ENCODE measurements at regions not wholly inside any gene's neighbourhood (a gene's known extent, or its start where the extent isn't known, plus 50 kb on each side); places are given as distances from the start of the nearest gene placed in this dataset.

DNA sequence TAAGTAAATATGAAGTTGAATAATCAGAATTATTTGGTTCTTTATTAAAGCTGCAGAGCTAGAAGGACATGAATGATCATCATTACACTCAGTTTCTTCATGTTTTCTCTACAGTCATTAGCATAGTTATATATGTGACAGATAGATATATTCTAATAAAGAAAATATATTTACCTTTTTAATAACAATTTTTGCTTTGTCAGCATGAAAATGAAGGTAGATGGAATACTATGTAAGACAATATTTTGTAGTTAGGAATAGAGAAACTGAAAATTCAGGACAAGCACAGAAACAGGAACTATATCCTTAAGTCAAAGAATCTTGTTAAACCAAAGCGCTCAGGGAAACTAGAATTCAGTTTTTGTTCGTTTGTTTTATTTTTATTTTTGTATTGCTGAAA, 649.9 kb upstream of the NRXN1 start:
- no peak for DNase-seq (ENCODE audit: low read depth)

DNA sequence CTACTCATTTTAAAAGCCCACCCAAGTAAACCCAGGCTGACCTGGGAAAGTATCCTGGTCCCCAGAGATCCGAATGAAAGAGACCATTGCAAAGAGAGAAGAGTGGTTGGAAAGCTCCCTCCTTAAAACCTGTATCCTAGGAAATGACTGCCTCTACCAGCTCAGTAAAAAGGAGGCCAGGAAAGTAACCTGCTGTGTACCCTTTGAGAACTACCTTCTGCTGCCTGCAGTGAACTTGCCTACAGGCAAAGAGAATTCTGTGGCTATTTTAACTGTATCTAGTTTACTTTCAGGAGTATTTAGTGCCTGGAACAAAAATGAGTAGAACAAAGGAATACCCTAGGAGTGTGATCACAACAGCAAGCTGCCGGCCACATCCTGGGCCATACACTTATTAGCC, 641.7 kb upstream of the NRXN1 start:
- DNase-seq (ENCODE audit: low read depth): no peak

DNA sequence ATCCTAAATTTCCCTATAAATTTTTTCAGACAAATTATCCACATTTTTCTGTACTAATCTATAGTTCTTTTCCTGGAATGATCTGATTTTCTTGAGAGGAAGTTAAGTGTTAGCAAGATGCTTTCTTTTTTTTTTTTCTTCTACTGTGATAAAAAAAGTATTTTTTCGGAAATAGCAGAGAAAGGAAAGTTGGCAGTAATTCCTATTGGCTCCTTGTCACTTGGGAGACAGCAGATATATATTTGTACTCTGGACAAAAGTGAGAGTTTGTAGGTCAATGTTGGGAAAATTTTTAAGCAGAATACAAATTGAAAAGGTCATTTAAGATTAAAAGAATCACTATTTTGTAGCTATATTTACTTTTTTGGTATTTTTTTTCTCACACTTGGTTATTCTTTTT, 635.7 kb upstream of the NRXN1 start:
- no peak for DNase-seq (ENCODE audit: low read depth)

DNA sequence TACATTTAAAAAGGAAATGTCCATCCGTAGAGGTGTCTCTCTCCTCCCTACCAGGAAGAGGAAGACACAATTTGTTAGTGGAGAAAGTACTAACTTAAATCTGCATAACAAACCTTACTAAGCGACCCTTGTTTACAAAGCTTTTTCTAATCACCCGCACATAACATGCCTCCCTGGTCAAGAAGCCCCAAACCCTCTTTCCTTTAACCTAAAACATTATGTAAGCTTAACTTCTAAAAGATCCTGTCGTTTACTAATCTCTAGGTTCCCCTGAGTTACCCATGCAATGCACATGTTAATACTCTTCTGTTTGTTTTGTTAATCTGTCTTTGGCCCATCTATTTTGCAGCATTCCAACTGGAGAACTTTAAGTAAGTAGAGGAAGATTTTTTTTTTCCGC, 630.3 kb upstream of the NRXN1 start:
- no peak for DNase-seq (ENCODE audit: low read depth)

DNA sequence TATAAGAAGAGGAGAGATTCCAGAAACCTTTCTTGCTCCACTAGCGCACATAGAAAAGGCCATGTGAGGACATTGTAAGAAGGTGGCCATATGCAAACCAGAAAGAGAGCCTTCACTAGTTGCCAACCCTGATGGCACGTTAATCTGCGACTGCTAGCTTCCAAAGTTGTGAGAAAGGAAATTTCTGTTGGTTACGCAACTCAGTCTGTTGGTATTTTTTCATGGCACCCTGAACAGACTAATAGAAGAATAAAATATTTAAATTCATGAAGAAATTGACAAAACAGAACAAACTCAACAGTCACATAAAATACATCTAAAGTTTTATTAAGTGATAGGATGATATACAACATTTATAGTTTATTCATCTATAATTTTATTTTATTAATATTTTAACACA, 625.9 kb upstream of the NRXN1 start:
- DNase-seq (ENCODE audit: low read depth): no peak

DNA sequence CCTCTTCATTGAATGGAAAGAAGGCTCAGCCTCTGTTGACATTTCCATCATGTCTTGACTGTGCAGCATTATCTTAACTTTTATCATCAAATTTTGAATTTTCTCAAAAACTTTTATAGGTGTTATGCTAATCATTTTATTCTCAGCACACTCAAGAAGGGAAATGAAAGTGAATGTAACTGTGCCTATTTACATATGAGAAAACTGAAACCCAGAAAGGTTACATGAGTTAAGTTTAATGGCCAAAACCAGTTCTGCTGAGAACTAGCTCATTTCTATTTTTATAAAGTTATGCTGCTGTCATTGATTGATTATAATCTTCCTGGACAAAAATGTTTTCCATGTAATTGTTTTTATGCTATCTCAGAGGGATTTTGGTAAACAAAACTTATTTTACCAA, 618.8 kb upstream of the NRXN1 start:
- DNase-seq (ENCODE audit: low read depth): no peak

DNA sequence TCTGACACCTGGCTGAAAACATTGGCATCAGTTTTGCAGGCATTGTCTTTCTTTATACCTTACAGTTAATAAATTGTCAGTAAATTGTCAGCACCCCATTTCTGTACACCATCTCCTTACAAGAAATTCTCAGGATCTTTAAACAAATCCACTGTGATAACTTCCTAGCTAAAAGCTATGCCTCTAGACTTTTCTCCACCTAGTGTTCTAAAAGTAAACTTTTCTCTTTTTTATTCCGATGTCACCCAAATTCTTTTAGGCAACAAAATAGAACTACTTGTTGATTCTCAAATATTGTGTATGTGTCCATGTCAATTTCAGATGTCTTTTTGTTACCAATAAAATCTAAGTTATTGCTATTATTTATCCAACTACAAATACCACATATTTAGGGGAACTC, 617.4 kb upstream of the NRXN1 start:
- no peak for DNase-seq (ENCODE audit: low read depth)

DNA sequence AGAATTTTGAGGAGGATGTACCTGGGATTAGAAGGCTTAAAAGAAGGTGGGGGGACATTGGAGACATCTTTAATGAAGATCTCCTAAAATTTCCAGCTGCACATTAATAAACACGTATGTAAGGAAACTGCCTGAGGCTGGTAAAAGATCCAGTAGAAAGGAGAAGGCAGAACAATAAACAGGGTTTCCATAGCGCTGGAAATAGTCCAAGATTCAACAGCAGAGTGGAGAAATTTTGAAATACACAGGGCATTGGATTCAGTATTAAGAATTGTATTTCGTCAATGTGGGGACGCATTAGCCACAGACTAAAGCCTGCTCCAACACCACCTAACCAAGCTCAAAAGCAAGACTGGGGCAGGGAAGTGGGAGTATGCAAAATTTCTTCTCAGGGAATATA, 606.9 kb upstream of the NRXN1 start:
- no peak for DNase-seq (ENCODE audit: low read depth)

DNA sequence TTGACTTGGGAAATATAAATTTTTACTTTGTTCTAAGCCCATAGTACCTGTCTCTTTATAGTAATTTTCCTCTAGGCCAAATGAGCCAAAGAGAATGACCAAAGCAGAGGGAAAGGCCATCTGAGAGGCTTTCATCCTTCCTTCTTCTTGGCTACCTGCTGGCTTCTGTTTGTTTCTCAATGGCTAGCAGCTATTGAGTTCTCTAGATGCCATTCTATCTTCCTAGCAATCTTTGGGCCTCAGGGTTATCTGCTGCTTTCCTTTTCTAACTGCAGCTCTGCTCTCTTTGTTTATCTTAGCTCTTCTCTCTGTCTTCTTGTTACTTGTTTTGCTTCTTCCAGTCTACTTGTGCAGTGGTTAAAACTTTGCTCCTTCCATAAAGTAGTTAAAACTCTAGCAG, 601.1 kb upstream of the NRXN1 start:
- DNase-seq (ENCODE audit: low read depth): no peak

DNA sequence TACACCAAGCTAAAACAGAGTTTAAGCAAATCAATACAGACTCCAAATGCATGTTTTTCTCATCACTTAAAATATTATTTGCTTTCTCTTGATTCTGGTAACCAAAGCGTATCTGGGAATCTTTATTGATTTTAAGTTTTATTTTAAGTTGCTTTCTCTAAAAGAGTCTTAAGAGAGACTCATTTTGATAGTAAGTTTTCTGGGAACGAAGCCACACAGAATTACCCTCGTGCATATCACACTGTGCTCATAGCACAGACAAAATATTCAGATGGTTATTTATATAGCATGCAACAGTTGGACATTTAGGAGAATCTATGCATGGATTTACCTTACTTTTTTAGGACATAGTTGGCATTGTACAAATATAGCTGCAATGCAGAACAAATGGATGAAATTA, 597.5 kb upstream of the NRXN1 start:
- no peak for DNase-seq (ENCODE audit: low read depth)

DNA sequence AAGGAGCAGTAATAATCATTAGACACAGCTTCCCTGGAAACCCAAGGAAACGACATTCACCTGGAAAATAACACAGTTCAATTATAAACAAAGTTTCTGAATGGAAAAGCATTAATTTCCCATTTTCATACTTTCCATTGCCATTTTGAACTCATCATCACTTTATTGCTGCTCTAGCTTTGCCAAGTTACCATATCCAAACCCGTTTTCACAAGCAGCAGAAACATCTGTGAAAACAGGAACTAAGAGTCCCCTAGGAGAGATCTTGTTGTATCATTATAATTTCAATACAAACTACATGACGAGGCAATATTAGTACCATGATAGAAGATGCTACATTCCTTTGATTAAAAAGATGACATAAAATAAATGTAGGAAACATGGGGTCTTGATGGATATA, 597.0 kb upstream of the NRXN1 start:
- DNase-seq (ENCODE audit: low read depth): no peak

DNA sequence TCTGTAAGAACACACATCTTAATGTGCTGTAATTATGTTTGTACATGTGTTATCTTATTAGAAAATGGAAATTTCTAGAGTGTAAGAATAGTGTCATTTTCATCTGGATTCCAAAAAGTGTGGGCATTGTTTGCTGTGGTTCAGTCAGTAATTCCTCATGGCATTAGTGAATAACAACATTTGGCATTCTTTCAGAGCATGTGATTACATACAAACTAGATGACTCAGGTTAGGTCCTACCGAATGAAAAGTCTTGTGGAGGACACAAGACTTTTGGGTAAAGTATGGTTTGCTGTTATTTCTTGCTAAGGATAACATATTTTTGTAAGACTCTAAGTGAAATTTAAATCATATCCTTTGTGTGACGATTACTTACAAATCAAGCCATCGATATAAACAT, 593.1 kb upstream of the NRXN1 start:
- DNase-seq (ENCODE audit: low read depth): peak; percentile 8

DNA sequence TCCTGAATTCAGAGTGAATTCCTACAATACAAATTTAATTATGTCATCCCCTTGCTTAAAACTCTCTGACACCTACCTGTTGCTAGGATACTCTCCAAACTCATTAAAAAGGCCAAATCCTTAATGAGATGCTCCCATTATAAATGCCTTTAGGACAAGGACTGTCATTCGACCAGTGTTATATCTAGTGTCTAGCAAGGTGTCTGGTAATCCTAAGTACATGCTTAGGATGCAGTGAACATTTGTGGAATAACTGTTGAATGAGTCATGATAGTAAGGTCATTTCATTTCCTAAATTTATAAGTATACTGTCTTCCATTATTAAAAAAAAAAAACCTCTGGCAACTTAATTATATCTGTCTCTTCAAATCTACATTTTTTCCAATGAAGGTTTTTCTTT, 588.9 kb upstream of the NRXN1 start:
- DNase-seq (ENCODE audit: low read depth): no peak

DNA sequence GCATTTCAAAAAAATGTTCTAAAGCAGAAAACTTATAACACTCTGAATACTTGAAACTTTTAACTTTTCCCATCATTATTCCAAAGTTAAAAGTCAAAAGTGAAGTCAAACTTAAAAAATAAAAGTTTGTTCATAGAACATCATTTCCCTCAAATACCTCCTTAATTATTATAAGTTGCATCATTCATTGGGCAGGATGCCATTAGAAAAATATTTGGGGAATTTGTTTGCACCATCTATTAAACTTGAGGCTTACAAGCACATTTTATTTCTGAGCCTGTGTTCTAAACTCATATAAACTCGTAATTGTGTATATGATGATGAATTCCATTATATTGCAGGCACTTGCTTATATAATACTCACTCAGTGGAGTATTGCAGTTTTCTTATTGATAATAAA, 588.0 kb upstream of the NRXN1 start:
- DNase-seq (ENCODE audit: low read depth): no peak

DNA sequence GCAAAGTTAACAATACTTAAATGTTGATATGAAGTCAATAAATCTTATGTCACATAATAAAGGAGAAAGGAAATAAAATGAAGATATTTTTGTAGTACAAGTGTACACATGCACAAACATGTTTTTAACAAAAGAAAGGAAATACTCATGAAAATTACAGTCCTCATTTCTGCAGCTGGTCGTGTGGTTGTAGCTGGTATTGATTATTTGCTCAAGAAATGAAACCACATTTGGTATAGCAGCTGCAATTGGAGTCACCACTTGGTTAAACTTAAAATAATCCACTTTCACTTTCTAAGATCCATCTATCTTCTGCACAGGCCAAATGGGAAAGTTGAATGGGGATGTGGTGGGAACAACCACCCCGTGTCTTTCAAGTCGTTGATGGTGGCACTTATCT, 580.5 kb upstream of the NRXN1 start:
- no peak for DNase-seq (ENCODE audit: low read depth)

DNA sequence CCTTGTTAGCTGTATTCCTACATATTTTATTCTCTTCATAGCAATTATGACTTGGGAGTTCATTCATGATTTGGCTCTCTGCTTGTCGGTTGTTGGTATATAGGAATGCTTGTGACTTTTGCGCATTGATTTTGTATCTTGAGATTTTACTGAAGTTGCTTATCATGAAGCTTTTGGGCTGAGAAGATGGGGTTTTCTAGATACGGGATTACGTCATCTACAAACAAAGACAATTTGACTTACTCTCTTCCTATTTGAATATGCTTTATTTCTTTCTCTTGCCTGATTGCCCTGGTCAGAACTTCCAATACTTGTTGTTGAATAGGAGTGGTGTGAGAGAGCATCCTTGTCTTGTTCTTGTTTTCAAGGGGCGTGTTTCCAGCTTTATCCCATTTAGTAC, 569.8 kb upstream of the NRXN1 start:
- DNase-seq (ENCODE audit: low read depth): no peak

DNA sequence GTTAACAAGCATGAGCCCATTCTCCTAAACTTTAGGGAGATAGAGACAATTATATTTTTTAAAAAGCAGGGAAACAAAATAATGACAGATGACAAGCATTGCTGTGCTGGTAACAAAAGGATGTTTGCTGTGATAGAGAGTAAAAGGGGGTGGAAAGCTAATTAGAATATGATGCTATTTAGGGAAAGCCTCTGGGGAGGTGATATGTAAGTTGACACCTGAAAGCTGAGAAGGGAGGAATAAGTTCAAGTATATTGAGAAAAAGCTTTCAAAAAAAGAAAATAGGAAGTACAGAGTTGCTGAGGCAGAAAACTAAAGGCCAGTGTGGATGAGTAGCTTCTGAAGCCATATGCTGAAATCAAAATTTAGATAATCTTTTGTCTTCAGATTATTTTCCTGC, 565.2 kb upstream of the NRXN1 start:
- no peak for DNase-seq (ENCODE audit: low read depth)

DNA sequence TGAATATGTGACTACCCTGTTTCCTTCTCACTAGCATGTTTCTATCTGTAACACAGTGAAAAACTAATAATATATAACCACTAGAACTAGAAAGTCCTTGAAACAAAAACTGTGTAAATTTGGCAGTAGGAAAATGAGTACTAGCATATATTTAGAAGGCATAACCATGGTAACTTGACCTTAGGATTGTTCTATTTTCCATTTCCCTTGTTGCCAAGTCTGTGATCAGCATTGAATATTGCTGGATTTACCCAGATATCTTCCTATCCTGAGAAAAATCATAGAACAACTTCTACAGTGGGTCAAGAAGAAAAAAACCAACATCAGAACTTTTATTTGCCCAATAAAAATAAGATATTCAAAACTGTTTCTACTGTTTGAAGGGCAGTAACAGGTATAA, 563.9 kb upstream of the NRXN1 start:
- no peak for DNase-seq (ENCODE audit: low read depth)

DNA sequence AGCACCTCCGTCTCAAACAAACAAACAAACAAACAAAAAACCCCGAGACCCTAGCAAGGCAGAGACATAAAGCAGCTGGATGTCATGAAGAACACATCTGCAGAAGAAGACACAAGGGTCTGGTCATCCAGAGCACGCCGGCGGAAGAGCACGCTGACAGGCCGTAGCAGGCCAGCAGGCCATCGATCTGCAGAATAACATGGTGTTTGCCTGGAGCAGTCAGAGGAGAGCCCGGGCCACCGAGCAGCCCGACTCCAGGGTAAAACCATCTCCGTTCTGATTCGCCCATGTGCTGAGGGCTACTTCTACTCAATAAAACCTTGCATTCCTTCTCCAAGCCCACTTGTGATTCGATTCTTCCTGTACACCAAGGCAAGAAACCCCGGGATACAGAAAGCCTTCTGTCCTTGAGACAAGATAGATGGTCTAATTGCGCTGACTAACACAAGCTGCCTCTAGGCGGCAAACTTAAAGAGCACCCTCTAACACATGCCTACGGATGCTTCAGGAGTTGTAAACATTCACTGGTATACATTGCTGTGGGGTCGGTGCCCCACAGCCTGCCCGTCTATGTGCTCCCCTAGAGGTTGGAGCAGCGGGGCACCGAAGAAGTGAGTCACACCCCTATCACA, 549.8 kb upstream of the NRXN1 start:
- no peak for DNase-seq (ENCODE audit: low read depth)

DNA sequence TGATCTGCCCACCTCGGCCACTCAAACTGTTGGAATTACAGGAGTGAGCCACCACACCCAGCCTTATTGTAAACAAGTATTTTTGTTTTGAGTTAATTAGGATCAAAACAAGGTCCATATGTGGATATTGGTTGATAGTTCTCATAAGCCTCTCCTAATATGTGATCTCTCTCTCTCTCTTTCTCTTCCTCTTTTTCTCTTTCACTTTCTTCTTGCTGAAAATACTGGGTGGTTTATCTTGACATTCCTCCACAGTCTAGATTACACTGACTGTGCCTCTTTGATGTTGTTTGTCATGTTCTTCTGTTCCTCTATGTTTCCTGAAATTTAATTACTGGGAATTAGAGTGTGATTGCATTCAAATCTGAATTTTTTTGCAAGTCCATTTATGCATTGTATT, 547.5 kb upstream of the NRXN1 start:
- no peak for DNase-seq (ENCODE audit: low read depth)

DNA sequence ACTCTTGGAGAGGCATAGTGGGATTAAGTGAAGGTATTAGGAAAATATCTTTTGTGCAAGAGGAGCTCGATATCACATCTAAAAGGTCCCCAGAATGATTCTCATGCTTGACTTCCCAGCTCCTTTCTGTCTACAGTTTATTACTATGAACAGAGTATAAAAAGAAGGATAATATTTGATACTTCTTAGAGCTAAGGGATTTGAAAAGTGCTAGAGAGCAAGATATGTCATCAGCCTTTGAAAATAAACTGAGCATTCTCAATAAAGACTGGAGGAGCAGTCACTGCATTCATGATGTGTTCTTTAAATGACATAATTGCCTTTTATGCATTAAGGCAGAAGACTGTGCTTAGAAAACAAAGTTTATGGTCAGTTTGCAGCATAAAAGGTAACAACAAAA, 543.2 kb upstream of the NRXN1 start:
- no peak for DNase-seq (ENCODE audit: low read depth)

DNA sequence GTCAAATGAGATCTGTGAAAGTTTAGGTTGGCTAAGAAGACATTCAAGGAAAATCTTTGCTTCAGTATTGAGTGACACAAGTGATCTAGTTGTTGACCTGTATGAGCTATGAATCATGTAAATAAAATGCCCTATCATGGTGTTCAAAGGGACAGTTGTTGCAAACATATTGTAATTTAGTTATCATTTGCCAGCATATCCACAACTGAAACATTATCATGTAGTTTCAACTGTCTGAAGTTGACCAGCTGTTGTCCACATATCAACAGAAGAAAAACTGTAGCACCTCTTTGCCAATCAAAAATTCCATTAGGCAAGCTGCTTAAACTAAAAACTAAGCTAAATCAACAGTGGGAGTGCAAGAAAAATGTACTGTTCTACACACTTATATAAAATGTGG, 527.1 kb upstream of the NRXN1 start:
- no peak for DNase-seq (ENCODE audit: low read depth)

DNA sequence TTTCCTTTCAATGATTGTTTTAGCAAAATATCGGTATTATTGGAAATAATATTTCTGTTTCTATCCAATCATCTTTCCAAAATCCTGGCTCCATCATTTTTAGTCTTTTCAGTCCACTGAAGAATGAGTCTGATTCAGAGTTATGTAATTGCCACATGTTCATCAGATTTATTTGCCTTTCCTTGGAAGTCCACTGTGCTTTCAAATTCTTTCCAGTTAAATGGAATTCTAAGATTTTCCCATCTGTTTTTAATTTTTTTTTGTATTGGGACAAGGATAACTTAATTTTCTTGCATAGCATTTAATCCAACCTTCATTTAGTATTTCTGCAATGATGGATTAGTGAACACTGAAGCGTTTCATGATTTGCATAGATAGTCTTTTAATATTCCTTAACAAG, 521.5 kb upstream of the NRXN1 start:
- no peak for DNase-seq (ENCODE audit: low read depth)

DNA sequence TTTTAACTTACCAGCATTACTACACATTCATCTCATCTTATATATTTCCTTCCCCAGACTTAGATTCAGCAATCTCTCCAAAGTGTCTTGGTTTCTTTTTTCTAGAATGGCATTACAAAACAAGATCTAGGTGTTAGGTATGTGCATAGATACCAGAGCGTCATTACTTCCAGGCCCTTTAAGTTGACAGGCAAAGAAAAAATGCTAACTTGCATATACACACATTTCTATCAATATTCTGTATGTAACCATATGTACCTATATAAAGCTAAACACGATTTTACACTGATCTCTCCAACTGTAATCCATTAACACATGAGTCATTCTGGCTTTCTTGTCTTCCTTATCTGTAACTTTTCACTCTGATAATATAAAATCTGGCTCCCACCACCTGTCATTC, 503.8 kb upstream of the NRXN1 start:
- DNase-seq (ENCODE audit: low read depth): no peak

DNA sequence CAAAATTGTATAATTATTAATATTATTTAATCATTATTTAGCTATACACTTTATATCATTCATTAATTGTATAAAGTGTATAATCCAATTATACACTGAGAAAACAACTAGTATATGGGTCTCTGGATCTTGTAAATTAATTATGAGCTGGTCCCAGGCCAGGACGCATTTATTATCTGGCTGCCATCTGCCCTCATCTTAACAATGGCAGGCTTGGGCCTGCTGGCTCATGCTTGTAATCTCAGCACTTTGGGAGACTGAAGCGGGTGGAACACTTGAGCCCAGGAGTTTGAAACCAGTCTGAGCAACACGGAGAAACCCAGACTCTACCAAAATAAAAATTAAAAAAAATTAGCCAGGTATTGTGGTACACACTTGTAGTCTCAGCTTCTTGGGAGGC, 502.2 kb upstream of the NRXN1 start:
- no peak for DNase-seq (ENCODE audit: low read depth)
